ENCODE measurements at regions not wholly inside any gene's neighbourhood (a gene's known extent, or its start where the extent isn't known, plus 50 kb on each side); places are given as distances from the start of the nearest gene placed in this dataset.

- DNase-seq = no peak
Measured at GRCh38 chr11:11215058-11215815, 137.8 kb downstream of the CSNK2A3 start.

GRCh38 chr11:11213117-11213516, 139.9 kb downstream of the CSNK2A3 start:
- no peaks in the 10 kb centered on the region for H3K36me3 ChIP-seq
- H3K9me3 ChIP-seq = no peaks in the 10 kb centered on the region
- no peak for DNase-seq
- no peak overlapping the region for H3K4me3 ChIP-seq (ENCODE audit: low read depth, low read length)
- H3K4me1 ChIP-seq = no peaks in the 10 kb centered on the region
- TF ChIP-seq CTCF (IDR thresholded peaks at IDR 0.05; ENCODE audit: low read depth, low read length) = no peak
- peaks cover 5% of the 10 kb centered on the region; the same call in 1 of the 2 replicates for H3K27me3 ChIP-seq

More at GRCh38 chr11:11215058-11215815, 137.8 kb downstream of the CSNK2A3 start:
- Histone ChIP-seq H3K4me3 (ENCODE audit: low read depth, low read length) (no peak overlapping the region), H3K4me1 (no peaks in the 10 kb centered on the region), H3K9me3 (no peaks in the 10 kb centered on the region), H3K27me3 (peaks cover 5% of the 10 kb centered on the region; the same call in 1 of the 2 replicates), H3K36me3 (no peaks in the 10 kb centered on the region)
- TF ChIP-seq CTCF (IDR thresholded peaks at IDR 0.05; ENCODE audit: low read depth, low read length) = no peak

GRCh38 chr11:11211888-11212287, 141.2 kb downstream of the CSNK2A3 start:
- Histone ChIP-seq H3K4me3 (ENCODE audit: low read depth, low read length) (no peak overlapping the region), H3K27me3 (peaks cover 5% of the 10 kb centered on the region; the same call in 1 of the 2 replicates), H3K9me3 (no peaks in the 10 kb centered on the region), H3K4me1 (no peaks in the 10 kb centered on the region), H3K36me3 (no peaks in the 10 kb centered on the region)
- no peak for DNase-seq
- no peak for TF ChIP-seq CTCF (IDR thresholded peaks at IDR 0.05; ENCODE audit: low read depth, low read length)

GRCh38 chr11:11211186-11211585, 141.9 kb downstream of the CSNK2A3 start:
- no peak for TF ChIP-seq CTCF (IDR thresholded peaks at IDR 0.05; ENCODE audit: low read depth, low read length)
- DNase-seq = no peak
- H3K27me3 ChIP-seq = peaks cover 5% of the 10 kb centered on the region; the same call in 1 of the 2 replicates

GRCh38 chr11:11210446-11210845, 142.6 kb downstream of the CSNK2A3 start:
- no peak for DNase-seq
- H3K9me3 ChIP-seq = no peaks in the 10 kb centered on the region

More at GRCh38 chr11:11211186-11211585, 141.9 kb downstream of the CSNK2A3 start:
- Histone ChIP-seq H3K36me3 (no peaks in the 10 kb centered on the region), H3K4me1 (no peaks in the 10 kb centered on the region), H3K4me3 (ENCODE audit: low read depth, low read length) (no peak overlapping the region), H3K9me3 (no peaks in the 10 kb centered on the region)

More at GRCh38 chr11:11210446-11210845, 142.6 kb downstream of the CSNK2A3 start:
- Histone ChIP-seq H3K4me1 (no peaks in the 10 kb centered on the region), H3K36me3 (no peaks in the 10 kb centered on the region), H3K27me3 (peaks cover 5% of the 10 kb centered on the region; the same call in 1 of the 2 replicates), H3K4me3 (ENCODE audit: low read depth, low read length) (no peak overlapping the region)
- TF ChIP-seq CTCF (IDR thresholded peaks at IDR 0.05; ENCODE audit: low read depth, low read length) = no peak
